RWPE2 (cell line): ENCODE measurements at regions not wholly inside any gene's neighbourhood (a gene's known extent, or its start where the extent isn't known, plus 50 kb on each side); places are given as distances from the start of the nearest gene placed in this dataset.

ENCODE experiments used
- ATAC-seq: fragments of 200-7000 bp; cut with Tn5 transposase; 3 replicates; pipeline ENCODE4 v1.9.1; 2021; ENCODE audit warnings: low read depth
- DNase-seq: peaks from one replicate; pipeline ENCODE4 v3.0.0-alpha.2; 2020; ENCODE audit warnings: low spot score
- H3K27ac ChIP-seq: fragments of 450-650 bp; 2 replicates; pipeline ENCODE4 v1.5.1; 2017; ENCODE audit warnings: mild to moderate bottlenecking; ENCODE audit not compliant: poor library complexity, severe bottlenecking
- H3K27me3 ChIP-seq: fragments of 250-450 bp; sonication (Bioruptor Pico); 2 replicates; pipeline ENCODE4 v1.5.1; 2021; ENCODE audit warnings: mild to moderate bottlenecking, moderate library complexity; ENCODE audit not compliant: insufficient read depth, poor library complexity, severe bottlenecking
- H3K36me3 ChIP-seq: fragments of 250-450 bp; sonication (Bioruptor Pico); 2 replicates; pipeline ENCODE4 v1.5.1; 2020; ENCODE audit warnings: low read depth, mild to moderate bottlenecking, moderate library complexity
- H3K4me1 ChIP-seq: fragments of 250-450 bp; sonication (Bioruptor Pico); 2 replicates; pipeline ENCODE4 v1.5.1; 2021; ENCODE audit warnings: mild to moderate bottlenecking, moderate library complexity; ENCODE audit not compliant: insufficient read depth, poor library complexity, severe bottlenecking
- H3K4me3 ChIP-seq: fragments of 250-450 bp; sonication (Bioruptor Pico); 2 replicates; pipeline ENCODE4 v1.5.1; 2021; ENCODE audit warnings: mild to moderate bottlenecking, moderate library complexity; ENCODE audit not compliant: severe bottlenecking
- H3K9me3 ChIP-seq: fragments of 250-450 bp; sonication (Bioruptor Pico); 2 replicates; pipeline ENCODE4 v1.5.1; 2021; ENCODE audit warnings: mild to moderate bottlenecking, moderate library complexity; ENCODE audit not compliant: severe bottlenecking
- TF ChIP-seq, protein P1 (sequence below): fragments of 450-650 bp; IDR thresholded peaks from one replicate; pipeline ENCODE4 v1.5.1; 2017; ENCODE audit warnings: mild to moderate bottlenecking, moderate library complexity; ENCODE audit not compliant: poor library complexity, severe bottlenecking

DNA sequence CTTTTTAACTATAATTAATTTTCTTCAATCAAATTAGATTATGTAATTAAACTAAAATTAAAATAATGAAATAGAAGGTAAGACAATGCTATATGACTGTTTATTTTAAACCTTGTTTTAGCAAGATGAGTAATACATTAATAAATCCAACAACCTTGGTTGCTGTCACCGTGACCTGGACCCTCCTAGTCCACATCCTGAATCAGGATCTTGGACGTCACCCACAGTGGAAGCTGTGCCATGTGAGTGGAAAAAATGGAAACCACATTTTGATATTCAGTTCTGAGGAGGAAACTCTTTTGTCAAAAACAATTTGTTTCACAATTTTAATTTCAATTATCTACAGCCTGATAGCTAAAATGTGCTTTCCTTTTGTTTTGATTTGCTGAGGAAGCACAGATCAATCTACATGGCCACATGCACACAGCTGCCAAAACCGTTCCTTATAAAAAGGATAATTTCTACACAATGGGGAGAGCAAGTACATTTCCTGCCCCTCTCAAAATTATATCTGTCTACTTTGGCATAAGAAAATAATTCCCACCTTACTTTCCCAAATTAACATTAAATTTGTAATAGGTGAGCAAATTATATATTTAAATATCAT lies 255.5 kb downstream of the RASSF9 start:
- no peak for ATAC-seq
- no peak overlapping the region for H3K27ac ChIP-seq
- no peaks in the 10 kb centered on the region for H3K27me3 ChIP-seq
- H3K4me3 ChIP-seq: no peak overlapping the region
- H3K9me3 ChIP-seq: no peaks in the 10 kb centered on the region
- DNase-seq: no peak
- TF ChIP-seq, protein P1, sequence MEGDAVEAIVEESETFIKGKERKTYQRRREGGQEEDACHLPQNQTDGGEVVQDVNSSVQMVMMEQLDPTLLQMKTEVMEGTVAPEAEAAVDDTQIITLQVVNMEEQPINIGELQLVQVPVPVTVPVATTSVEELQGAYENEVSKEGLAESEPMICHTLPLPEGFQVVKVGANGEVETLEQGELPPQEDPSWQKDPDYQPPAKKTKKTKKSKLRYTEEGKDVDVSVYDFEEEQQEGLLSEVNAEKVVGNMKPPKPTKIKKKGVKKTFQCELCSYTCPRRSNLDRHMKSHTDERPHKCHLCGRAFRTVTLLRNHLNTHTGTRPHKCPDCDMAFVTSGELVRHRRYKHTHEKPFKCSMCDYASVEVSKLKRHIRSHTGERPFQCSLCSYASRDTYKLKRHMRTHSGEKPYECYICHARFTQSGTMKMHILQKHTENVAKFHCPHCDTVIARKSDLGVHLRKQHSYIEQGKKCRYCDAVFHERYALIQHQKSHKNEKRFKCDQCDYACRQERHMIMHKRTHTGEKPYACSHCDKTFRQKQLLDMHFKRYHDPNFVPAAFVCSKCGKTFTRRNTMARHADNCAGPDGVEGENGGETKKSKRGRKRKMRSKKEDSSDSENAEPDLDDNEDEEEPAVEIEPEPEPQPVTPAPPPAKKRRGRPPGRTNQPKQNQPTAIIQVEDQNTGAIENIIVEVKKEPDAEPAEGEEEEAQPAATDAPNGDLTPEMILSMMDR: no peak
- no peaks in the 10 kb centered on the region for H3K4me1 ChIP-seq
- H3K36me3 ChIP-seq: no peaks in the 10 kb centered on the region

DNA sequence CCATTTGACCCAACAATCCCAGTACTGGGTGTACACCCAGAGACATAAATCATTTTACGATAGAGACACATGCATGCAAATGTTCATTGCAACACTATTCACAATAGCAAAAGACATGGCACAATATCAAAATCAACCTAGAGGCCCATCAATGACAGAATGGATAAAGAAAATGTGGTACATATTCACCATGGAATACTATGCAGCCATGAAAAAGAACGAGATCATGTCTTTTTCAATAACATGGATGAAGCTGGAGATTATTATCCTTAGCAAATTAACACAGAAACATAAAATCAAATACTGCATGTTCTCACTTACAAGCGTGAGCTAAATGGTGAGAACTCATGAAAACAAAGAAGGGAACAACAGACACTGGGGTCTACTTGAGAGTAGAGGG lies 249.1 kb downstream of the RASSF9 start:
- no peaks in the 10 kb centered on the region for H3K4me1 ChIP-seq
- H3K4me3 ChIP-seq: no peak overlapping the region
- H3K27ac ChIP-seq: no peak overlapping the region
- ATAC-seq: no peak
- H3K27me3 ChIP-seq: no peaks in the 10 kb centered on the region
- DNase-seq: no peak
- peaks cover 2% of the 10 kb centered on the region for H3K9me3 ChIP-seq
- H3K36me3 ChIP-seq: no peaks in the 10 kb centered on the region
- TF ChIP-seq, protein P1: no peak

DNA sequence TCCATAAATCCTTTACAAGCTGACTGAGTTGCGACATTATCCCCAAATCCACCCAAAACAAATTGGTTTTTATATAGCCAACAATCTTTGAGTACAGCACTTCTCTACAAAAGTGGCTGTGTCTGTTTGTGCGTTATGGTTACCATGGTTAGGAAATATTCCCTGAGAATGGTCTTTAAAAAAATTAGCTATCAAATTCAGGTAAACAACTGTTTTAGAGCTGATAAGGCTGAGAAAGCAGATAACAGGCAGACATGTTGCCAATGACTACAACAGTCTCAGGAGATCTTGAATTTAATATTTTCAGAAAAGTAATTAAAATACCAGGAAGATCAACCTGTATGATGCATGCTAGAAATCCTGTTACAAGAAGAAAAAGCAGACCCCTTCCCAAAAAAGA lies 248.0 kb downstream of the RASSF9 start:
- TF ChIP-seq, protein P1: no peak
- no peaks in the 10 kb centered on the region for H3K36me3 ChIP-seq
- no peak overlapping the region for H3K27ac ChIP-seq
- H3K27me3 ChIP-seq: no peaks in the 10 kb centered on the region
- ATAC-seq: no peak
- H3K4me3 ChIP-seq: no peak overlapping the region
- peaks cover 2% of the 10 kb centered on the region for H3K9me3 ChIP-seq
- no peak for DNase-seq
- no peaks in the 10 kb centered on the region for H3K4me1 ChIP-seq

DNA sequence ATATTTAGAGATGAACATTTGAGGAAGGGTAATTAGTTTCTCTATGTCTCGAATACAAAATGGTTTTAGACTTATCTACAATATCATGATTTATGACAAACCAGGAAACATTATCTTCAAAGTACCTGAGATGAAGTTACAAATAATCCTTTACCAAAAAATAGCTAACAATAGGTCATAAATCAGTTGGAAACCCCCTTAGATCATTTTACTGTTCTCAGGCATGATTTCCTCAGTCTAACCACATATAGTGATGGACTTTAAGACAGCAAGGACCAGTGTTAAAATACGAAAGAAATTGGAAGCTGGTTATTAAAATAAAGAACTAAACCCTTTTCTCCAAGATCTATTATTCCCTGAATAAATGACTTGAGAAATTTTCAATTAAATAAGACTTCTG lies 235.4 kb downstream of the RASSF9 start:
- no peaks in the 10 kb centered on the region for H3K9me3 ChIP-seq
- no peak overlapping the region for H3K27ac ChIP-seq
- no peaks in the 10 kb centered on the region for H3K27me3 ChIP-seq
- no peaks in the 10 kb centered on the region for H3K4me1 ChIP-seq
- no peak overlapping the region for H3K4me3 ChIP-seq
- no peaks in the 10 kb centered on the region for H3K36me3 ChIP-seq
- ATAC-seq (no peak), DNase-seq (no peak)
- TF ChIP-seq, protein P1: no peak

DNA sequence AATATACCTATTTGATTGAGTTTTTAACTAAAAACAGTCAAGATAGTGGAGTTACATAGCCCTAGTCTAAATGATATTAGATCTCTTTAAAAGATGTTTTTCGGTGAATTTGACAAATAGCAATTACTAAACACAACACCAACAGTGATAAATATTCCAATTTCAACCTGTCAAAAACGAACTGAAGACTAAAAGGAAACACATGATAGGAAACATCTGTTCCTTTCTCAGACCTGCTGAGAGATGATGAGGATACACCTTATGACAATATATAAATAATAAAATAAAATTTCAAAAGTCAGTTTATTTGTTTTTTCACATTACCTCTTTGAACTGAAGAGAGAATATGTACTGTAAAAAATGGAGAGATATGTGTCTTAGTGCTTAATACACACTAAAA lies 232.7 kb downstream of the RASSF9 start:
- Histone ChIP-seq H3K27me3 (no peaks in the 10 kb centered on the region), H3K27ac (no peak overlapping the region), H3K4me3 (no peak overlapping the region), H3K4me1 (no peaks in the 10 kb centered on the region), H3K9me3 (no peaks in the 10 kb centered on the region), H3K36me3 (no peaks in the 10 kb centered on the region)
- ATAC-seq (no peak), DNase-seq (no peak)
- TF ChIP-seq, protein P1: no peak
